Kidney (tissue), 13 donors: ENCODE measurements at regions not wholly inside any gene's neighbourhood (a gene's known extent, or its start where the extent isn't known, plus 50 kb on each side); places are given as distances from the start of the nearest gene placed in this dataset.

ENCODE experiments used
- DNase-seq, 5 donors: peaks; one replicate each; pipeline ENCODE4 v3.0.0-alpha.2; 2013 to 2020
- FAIRE-seq: peaks from 2 replicates; lab custom pipeline; 2012; peaks lifted over from hg19 to GRCh38; lab: Jason Lieb, UNC
- H3K27ac ChIP-seq, 2 donors: one replicate each; pipeline ENCODE4 v1.7.0; 2013; ENCODE audit warnings: low read depth in 2 of 2, low read length in 2 of 2, inconsistent platforms in 1 of 2
- H3K27me3 ChIP-seq: one replicate; pipeline ENCODE4 v1.7.1; 2013; ENCODE audit warnings: low read length, inconsistent platforms; ENCODE audit not compliant: control insufficient read depth, insufficient read depth
- H3K36me3 ChIP-seq, 3 donors: one replicate each; pipeline versions ENCODE4 v1.7.0 to v1.7.1; 2013; ENCODE audit warnings: low read length in 3 of 3, control low read depth in 1 of 3, inconsistent platforms in 1 of 3; ENCODE audit not compliant: insufficient read depth in 3 of 3, control insufficient read depth in 2 of 3
- H3K4me1 ChIP-seq, 3 donors: one replicate each; pipeline versions ENCODE4 v1.7.0 to v1.7.1; 2013; ENCODE audit warnings: low read length in 3 of 3, inconsistent platforms in 1 of 3, low read depth in 1 of 3; ENCODE audit not compliant: control insufficient read depth in 2 of 3, insufficient read depth in 2 of 3
- H3K4me3 ChIP-seq, 3 donors: one replicate each; pipeline versions ENCODE4 v1.7.0 to v1.8.1; 2013; ENCODE audit warnings: low read length in 3 of 3, control low read depth in 1 of 3, inconsistent platforms in 1 of 3
- H3K9ac ChIP-seq, 3 donors: one replicate each; pipeline versions ENCODE4 v1.7.0 to v1.7.1; 2013; ENCODE audit warnings: low read length in 3 of 3, control low read depth in 1 of 3, inconsistent platforms in 1 of 3
- H3K9me3 ChIP-seq, 3 donors: one replicate each; pipeline versions ENCODE4 v1.7.0 to v1.7.1; 2013; ENCODE audit warnings: low read length in 3 of 3, control low read depth in 1 of 3, inconsistent platforms in 1 of 3; ENCODE audit not compliant: control insufficient read depth in 2 of 3, insufficient read depth in 1 of 3
- CTCF ChIP-seq: IDR thresholded peaks from 3 replicates; pipeline ENCODE4 v1.5.1; 2012; ENCODE audit warnings: mild to moderate bottlenecking, moderate library complexity, borderline replicate concordance; ENCODE audit not compliant: insufficient read depth; ENCODE audit errors: extremely low read depth
- intact Hi-C: fragments of 100-400 bp; cut with DNase I; formaldehyde crosslinking; loops from one replicate; pipeline ENCODE4 v1.11.1; 2022
- donor health status: control.
- donor health status: control.
- donor health status: control.
- donor health status: control.
- donor health status: control.
- donor health status: DM: yes; HTN: yes; CAD: no.
- donor health status: Normal renal cell carcinoma (clear cell type).

GRCh38 chr2:129170570-129170969 lies 808.9 kb upstream of the RAB6C start:
- DNase-seq (no peak), FAIRE-seq (no peak)
- Histone ChIP-seq H3K27me3 (no peaks in the 10 kb centered on the region), H3K36me3 (no peaks in the 10 kb centered on the region), H3K4me3 (no peak overlapping the region), H3K27ac (no peak overlapping the region), H3K9me3 (no peaks in the 10 kb centered on the region), H3K9ac (no peak overlapping the region), H3K4me1 (no peaks in the 10 kb centered on the region)
- no peak for TF ChIP-seq CTCF
- intact Hi-C loops: no loop called here

- no peak overlapping the region for H3K9ac ChIP-seq
- FAIRE-seq (no peak), DNase-seq (no peak)
- no peak overlapping the region for H3K4me3 ChIP-seq
- no peak overlapping the region for H3K27ac ChIP-seq
- H3K27me3 ChIP-seq: no peaks in the 10 kb centered on the region
- TF ChIP-seq CTCF: no peak
- no peaks in the 10 kb centered on the region for H3K4me1 ChIP-seq
- no peaks in the 10 kb centered on the region for H3K36me3 ChIP-seq
- no peaks in the 10 kb centered on the region for H3K9me3 ChIP-seq
- intact Hi-C loops: no loop called here
These were observed 805.3 kb upstream of the RAB6C start for GRCh38 chr2:129174143-129174542.

- Histone ChIP-seq H3K4me1 (no peaks in the 10 kb centered on the region), H3K36me3 (no peaks in the 10 kb centered on the region), H3K27me3 (no peaks in the 10 kb centered on the region), H3K9ac (no peak overlapping the region), H3K4me3 (no peak overlapping the region), H3K27ac (no peak overlapping the region), H3K9me3 (no peaks in the 10 kb centered on the region)
- DNase-seq: no peak
- TF ChIP-seq CTCF: no peak
- intact Hi-C loops: no loop called here
- no peak for FAIRE-seq
These were observed 804.4 kb upstream of the RAB6C start for GRCh38 chr2:129175051-129175450.

- intact Hi-C loops: no loop called here
- TF ChIP-seq CTCF: no peak
- Histone ChIP-seq H3K36me3 (no peaks in the 10 kb centered on the region), H3K9ac (no peak overlapping the region), H3K4me1 (no peaks in the 10 kb centered on the region), H3K4me3 (no peak overlapping the region), H3K27me3 (no peaks in the 10 kb centered on the region), H3K9me3 (no peaks in the 10 kb centered on the region), H3K27ac (no peak overlapping the region)
- FAIRE-seq (no peak), DNase-seq (no peak)
These were observed 803.1 kb upstream of the RAB6C start for GRCh38 chr2:129176375-129176774.
